Fibroblast of villous mesenchyme (primary cell): ENCODE measurements at regions not wholly inside any gene's neighbourhood (a gene's known extent, or its start where the extent isn't known, plus 50 kb on each side); places are given as distances from the start of the nearest gene placed in this dataset.

Experiments used
- DNase-seq: peaks from one replicate; pipeline ENCODE4 v3.0.0-alpha.2; 2010; ENCODE audit warnings: low read depth
- H3K4me3 ChIP-seq: 2 replicates; pipeline ENCODE4 v1.5.1; 2011; ENCODE audit warnings: low read depth, mild to moderate bottlenecking, low read length
- TF ChIP-seq, protein P1 (sequence below): IDR thresholded peaks from 2 replicates; pipeline ENCODE4 v1.5.1; 2012; ENCODE audit warnings: low read depth, mild to moderate bottlenecking, low read length; ENCODE audit not compliant: insufficient read depth

DNA sequence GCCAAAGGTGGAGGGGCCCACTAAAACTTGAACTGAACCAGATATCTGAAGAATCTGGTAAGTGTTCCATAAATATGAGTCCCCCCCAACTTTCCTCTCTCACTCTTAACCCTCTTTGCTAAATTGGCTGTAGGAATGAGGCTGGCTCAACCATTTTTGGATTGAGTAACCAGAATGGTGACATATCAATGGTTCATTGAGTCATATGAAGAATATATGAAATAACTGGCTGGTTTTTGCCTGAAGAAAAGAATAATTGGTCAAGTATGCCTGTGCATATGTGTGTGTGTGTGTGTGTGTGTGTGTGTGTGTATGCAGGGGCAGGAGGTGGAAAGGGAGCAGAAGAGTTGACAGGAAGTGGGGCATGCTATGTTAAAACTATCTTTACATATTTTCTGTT is 472.9 kb upstream of the THBS1 start:
- TF ChIP-seq, protein P1, sequence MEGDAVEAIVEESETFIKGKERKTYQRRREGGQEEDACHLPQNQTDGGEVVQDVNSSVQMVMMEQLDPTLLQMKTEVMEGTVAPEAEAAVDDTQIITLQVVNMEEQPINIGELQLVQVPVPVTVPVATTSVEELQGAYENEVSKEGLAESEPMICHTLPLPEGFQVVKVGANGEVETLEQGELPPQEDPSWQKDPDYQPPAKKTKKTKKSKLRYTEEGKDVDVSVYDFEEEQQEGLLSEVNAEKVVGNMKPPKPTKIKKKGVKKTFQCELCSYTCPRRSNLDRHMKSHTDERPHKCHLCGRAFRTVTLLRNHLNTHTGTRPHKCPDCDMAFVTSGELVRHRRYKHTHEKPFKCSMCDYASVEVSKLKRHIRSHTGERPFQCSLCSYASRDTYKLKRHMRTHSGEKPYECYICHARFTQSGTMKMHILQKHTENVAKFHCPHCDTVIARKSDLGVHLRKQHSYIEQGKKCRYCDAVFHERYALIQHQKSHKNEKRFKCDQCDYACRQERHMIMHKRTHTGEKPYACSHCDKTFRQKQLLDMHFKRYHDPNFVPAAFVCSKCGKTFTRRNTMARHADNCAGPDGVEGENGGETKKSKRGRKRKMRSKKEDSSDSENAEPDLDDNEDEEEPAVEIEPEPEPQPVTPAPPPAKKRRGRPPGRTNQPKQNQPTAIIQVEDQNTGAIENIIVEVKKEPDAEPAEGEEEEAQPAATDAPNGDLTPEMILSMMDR, result no peak
- H3K4me3 ChIP-seq, result no peak overlapping the region
- no peak for DNase-seq

DNA sequence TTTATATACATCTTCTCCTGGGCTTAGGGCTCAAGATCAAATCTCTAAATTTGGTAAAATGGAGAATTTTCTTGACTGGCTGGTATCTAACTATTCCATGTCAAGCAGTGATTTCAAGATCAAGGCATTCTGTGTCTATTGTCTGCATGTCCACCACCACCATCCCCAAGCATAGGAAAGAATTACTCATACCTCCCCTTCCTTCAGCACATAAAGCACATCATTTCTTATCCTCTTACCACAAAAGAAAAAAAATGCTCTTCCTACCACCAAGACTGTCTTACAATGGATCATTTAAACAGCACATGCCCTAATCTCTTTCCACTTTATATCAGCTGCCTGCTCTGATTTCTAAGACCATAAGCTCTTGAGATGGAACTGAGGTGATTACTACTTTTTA is 470.5 kb upstream of the THBS1 start:
- H3K4me3 ChIP-seq, result no peak overlapping the region
- TF ChIP-seq, protein P1, result no peak
- no peak for DNase-seq

- no peak for DNase-seq
- H3K4me3 ChIP-seq, result no peak overlapping the region
- TF ChIP-seq, protein P1, result no peak
Observed at GRCh38 chr15:39110746-39111145, 470.1 kb upstream of the THBS1 start.

- H3K4me3 ChIP-seq, result no peak overlapping the region
- TF ChIP-seq, protein P1, result no peak
- DNase-seq, result no peak
Observed at GRCh38 chr15:39113741-39114140, 467.1 kb upstream of the THBS1 start.

DNA sequence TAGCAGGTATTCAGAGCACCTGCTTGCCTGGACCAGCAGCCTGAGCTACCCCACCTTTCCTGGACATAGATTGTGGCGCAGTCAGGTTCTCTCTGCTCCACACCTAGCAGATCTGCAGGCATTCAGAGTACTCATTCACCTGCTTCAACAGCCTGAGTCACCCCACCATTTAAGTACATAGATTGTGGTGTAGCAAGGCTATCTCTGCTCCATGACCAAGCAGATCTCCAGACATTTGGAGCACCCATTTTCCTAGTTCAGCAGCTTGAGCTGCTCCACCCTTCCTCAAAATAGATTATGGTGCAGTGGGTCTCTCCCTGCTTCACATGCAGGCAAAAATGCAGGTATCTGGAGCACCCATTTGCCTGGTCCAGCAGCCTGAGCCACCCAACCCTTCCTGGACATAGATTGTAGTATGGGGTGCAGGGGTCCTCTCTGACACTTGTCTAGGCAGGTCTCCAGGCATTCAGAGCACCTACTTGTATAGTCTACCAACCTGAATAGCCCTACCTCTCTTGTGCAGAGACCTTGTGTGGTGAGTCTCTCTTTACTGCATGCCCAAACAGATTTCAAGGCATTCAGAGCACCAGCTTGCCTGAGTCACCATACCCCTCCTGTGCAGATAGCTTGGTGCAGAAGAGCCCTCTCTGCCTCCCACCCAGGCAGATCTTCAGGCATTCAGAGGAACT is 466.0 kb upstream of the THBS1 start:
- TF ChIP-seq, protein P1, result no peak
- DNase-seq, result no peak

DNA sequence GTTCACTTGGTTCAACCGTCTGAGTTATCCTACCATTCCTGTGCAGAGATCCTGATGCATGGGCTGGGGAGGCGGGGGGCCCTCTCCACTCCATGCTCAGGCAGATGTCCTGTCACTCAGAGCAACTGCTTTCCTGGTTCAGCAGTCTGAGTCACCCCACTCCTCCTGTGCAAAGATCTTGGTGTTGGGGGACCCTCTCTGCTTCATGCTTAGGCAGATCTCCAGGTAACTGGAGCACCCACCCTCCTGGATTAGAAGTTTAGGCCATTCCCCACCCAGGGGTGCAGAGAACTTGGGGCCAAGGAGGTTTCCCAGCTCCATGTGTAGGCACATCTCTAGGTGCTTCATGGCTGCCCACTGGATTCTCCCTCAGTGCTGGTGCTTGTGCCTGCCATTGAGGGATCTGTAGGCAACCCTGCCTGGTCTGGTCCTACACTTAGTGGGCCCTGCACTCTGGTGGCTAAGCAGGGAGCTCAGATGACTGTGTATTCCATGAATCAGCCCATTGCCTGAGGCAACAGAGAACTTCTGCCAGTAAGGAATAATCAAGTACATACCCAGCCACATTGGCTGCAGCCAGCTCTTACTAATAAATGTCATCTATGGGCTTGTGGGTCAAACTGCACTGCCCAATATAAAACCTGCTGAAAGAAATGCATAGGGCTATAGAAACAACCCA is 465.4 kb upstream of the THBS1 start:
- TF ChIP-seq, protein P1, result no peak
- H3K4me3 ChIP-seq, result no peak overlapping the region
- no peak for DNase-seq

More for the DNA sequence above, 466.0 kb upstream of the THBS1 start:
- H3K4me3 ChIP-seq, result no peak overlapping the region
